ENCODE measurements at regions not wholly inside any gene's neighbourhood (a gene's known extent, or its start where the extent isn't known, plus 50 kb on each side); places are given as distances from the start of the nearest gene placed in this dataset.
A peak's percentile ranks its signal among the peaks of the same experiment; 100 is the strongest.

DNA sequence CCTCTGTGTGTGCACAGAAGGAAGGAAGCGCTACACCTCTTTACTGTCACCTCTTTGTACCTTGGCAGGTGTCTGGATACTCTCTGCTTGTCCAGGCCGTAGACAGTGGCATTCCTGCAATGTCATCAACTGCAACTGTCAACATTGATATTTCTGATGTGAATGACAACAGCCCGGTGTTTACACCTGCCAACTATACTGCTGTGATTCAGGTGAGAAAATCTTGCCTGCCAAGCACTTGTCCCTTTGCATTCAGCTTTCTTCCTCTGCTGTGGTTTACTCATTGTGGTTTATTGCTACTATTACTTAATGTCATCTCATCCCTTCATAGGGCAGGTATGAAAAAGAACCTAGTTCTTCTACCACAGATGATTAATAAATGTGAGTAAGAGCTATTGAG lies 131.9 kb upstream of the MTNR1B start:
- DNase-seq (ENCODE audit: low spot score) = no peak

- DNase-seq (ENCODE audit: low spot score) = peak; percentile 42
Observed at GRCh38 chr11:92838759-92839310, 130.6 kb upstream of the MTNR1B start.

DNA sequence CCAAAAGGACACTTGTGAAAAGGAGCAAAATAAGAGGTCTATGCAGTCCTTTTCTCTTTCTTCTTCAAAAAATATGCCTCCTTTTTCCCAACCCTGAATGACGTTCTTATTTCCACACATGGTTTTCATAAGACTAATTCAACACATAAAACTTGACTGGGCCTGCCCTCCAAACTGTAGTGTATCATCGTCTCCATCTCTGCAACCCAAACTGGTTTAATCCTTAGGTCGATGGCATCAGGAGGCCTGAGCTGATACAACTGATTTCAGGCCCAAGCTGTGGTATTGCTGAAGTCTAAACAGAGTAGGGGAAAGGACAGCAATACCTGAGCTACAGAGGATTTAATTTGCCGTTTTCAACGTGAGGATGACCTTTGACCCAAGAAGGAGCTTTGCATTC lies 130.0 kb upstream of the MTNR1B start:
- DNase-seq (ENCODE audit: low spot score) = no peak

GRCh38 chr11:92841719-92842118 lies 127.7 kb upstream of the MTNR1B start:
- no peak for DNase-seq (ENCODE audit: low spot score)

DNA sequence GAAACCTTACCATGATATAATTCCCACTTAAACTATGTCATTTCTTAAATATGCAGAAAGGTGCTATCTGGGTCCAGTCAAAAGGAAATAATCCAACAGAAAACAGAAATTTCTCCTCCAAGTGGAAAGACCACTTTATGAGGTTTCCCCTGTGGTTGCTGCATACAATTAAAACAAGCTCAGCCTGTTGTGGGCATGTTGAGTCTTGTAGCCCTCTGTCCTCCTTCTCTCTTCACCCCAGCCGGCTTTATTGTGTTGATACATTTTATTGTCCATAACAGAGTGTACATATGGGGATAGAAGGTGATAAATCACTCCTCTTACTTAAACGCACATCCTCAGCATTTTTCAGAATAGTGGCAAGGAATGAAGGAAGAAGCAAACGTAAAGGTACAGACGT lies 126.0 kb upstream of the MTNR1B start:
- no peak for DNase-seq (ENCODE audit: low spot score)

DNA sequence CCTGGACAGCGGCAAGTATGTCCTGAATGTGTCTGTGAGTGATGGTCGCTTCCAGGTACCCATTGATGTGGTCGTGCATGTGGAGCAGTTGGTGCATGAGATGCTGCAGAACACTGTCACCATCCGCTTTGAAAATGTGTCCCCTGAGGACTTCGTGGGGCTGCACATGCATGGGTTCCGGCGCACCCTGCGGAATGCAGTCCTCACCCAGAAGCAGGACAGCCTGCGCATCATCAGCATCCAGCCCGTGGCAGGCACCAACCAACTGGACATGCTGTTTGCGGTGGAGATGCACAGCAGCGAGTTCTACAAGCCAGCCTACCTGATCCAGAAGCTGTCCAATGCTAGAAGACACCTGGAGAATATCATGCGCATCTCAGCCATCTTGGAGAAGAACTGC lies 125.3 kb upstream of the MTNR1B start:
- DNase-seq (ENCODE audit: low spot score) = no peak

DNA sequence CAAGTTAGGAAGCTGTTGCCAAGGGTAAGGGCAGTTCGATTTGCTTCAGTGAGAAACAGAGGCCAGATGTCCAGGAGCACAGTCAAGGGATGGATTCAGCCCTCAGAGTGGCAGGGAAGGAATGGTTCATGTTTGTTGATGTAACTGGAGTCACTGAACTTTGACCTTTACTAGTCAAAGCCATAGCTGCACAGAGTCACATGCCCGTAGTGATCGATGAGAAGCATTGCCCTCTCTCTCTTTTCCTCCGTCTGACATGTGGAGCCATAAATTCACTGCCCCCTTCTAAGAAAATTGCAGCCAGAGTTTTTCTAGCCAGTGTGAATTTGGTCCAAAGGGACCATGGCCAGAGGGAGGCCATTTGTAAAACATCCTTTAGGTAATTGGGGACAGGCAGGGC lies 124.1 kb upstream of the MTNR1B start:
- DNase-seq (ENCODE audit: low spot score) = no peak

DNA sequence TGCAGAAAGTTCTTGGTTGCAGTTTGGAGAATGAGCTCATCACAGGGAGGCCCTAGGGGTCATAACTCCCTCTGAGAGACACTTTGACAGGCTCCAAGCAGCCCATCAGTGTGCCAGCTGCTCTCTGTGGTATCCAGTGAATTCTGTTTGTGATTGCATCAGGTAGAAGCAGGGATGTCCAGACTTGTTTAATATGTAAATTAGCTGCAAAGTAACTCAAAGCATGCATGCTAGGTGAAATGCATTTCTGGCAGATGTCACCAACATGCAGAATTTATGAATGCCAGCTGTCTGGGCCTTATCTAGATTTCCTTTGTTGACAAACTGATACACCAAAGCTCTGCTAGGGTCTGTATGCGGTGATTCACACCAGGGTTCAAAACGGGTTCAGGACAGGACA lies 123.6 kb upstream of the MTNR1B start:
- DNase-seq (ENCODE audit: low spot score) = no peak

DNA sequence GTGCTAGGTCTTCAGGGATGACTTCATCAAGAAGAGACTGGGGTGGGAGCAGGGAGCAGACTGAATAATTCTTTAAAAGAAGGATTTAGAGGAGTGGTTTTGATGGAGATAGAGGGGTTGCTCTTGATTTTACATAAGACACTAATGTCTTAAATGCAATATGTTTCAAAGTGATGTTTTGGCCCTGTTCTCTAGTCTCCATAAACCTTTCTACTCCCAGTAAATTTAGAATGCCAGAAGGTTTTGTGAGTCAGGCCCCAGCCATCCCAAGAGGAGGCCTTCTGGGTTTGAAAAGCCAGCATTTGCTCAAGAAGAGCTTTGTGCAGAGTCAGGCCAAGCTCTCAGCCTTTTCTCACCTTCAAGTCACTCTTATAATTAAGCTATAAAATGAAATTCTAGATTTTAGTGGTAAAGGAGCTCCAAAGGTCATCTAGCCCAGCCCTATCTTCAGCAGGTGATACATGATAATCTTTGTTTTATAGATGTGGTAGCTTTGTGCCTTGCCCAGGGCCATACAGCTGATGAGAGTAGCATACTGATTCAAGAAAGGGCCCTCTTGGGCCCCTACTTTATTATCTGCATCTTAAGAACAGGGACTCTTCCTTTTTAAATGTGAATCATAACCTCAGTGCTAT lies 122.8 kb upstream of the MTNR1B start:
- DNase-seq (ENCODE audit: low spot score) = no peak

DNA sequence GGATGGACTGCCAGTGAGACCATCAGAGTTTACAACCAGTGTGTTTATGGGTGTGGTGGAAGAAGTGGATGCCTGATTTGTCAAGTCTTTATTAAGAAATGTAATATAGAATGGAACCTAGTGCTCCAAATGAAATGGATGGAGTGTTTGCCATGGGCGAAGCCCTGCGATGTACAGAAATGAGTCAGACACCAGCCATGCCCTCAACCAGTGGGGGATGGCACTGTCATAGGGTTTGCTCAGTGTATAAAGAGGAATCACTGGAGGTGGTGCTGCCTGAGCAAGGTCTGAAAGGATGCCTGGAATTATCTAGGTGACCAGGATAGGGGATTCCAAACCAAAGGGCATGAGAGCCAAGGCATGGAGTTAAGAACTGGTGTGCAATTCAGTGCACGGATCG lies 120.9 kb upstream of the MTNR1B start:
- DNase-seq (ENCODE audit: low spot score) = no peak

GRCh38 chr11:92850296-92850826 lies 119.1 kb upstream of the MTNR1B start:
- DNase-seq (ENCODE audit: low spot score) = no peak

DNA sequence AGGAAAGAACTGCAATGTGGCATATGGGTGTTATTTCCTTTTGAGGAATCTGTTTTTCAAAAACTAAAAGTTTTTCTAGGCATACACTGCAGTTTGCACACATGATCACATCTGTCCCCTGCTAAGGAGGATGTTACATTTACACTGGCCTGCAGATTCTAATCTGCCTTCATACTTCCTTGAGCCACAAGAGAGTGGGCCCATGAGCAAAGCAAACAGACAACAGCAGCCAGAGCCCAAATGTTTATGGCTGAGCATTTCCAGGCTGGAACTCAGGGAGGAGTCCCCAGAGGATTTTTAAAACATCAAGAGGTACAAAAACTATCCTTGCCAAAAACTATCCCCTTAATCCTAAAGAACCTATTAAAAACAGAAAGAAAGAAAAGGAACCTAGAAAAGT lies 117.2 kb upstream of the MTNR1B start:
- no peak for DNase-seq (ENCODE audit: low spot score)

- DNase-seq (ENCODE audit: low spot score) = no peak
Observed at GRCh38 chr11:92852946-92853345, 116.5 kb upstream of the MTNR1B start.

GRCh38 chr11:92854162-92854561 lies 115.3 kb upstream of the MTNR1B start:
- no peak for DNase-seq (ENCODE audit: low spot score)

DNA sequence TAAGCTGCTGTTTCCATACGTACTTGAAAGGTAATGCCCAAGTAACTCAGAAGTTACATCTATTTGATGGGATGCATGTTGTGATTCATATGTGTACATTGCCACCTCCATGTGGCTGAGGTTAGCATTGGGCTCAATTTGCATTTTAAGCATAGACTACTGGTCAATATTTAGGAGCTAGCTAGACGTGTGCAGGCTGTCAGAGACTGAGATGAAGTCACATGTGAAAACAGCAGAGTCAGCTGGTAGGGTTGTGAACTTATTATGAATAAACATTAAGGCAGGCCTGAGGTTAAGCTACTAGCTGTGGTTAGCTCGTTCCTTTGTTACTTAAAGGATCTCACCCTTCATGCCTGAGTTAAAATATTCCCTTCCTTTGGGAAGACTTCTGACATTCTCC lies 114.5 kb upstream of the MTNR1B start:
- no peak for DNase-seq (ENCODE audit: low spot score)

GRCh38 chr11:92855607-92856405 lies 113.6 kb upstream of the MTNR1B start:
- DNase-seq (ENCODE audit: low spot score) = no peak

DNA sequence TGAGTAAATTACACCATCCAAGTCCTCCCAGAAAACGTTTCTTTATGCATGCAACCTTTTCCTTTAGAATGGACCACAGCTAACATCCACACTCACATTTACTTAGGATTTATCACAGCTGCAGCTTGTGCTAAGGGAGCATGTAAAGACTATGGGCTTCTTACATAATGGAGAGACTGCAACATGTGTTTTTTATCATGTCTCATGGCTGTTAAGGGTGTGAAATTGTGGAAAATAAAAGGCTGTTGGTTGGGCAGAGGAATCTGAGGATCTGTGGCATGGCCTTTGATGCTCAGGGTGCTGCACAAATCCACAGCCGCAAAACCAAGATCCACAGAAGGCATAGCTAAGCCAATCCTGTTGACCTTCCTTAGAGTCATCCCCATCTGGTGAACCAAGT lies 112.0 kb upstream of the MTNR1B start:
- no peak for DNase-seq (ENCODE audit: low spot score)

GRCh38 chr11:92859156-92859690 lies 110.2 kb upstream of the MTNR1B start:
- no peak for DNase-seq (ENCODE audit: low spot score)

- DNase-seq (ENCODE audit: low spot score) = no peak
Observed at GRCh38 chr11:92861634-92862033, 107.8 kb upstream of the MTNR1B start.

DNA sequence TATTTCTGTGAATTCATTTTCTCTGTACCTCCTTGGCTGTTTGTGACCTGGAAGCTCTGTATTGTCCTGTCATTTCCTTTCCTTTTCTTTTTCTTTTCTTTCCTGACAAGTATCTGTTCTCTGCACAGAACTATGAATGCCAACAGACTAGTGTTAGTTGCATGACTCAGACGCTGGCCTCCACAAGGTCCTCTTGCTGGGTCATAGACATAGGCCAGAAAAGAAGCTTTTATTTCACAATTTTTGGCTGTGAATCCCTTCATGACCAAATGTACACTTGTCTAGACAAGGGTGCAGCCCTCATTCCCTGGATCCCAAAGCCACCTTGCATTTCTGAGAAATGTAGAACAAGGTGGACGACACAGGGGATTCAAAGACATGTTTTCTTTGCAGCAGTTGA lies 104.1 kb upstream of the MTNR1B start:
- DNase-seq (ENCODE audit: low spot score) = no peak

DNA sequence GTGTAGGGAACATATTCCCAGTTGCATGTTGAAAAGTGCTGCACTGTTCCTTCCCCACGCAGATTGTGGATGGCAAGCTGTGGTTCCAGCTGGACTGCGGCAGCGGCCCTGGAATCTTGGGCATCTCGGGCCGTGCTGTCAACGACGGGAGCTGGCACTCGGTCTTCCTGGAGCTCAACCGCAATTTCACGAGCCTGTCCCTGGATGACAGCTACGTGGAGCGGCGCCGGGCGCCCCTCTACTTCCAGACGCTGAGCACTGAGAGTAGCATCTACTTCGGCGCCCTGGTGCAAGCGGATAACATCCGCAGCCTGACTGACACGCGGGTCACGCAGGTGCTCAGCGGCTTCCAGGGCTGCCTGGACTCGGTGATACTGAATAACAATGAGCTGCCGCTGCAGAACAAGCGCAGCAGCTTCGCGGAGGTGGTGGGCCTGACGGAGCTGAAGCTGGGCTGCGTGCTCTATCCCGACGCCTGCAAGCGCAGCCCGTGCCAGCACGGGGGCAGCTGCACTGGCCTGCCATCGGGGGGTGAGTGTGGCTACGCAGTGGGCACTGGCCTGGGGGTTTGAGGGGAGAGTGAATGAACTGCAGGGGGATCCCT lies 102.7 kb upstream of the MTNR1B start:
- peak; percentile 11 for DNase-seq (ENCODE audit: low spot score)

GRCh38 chr11:92867913-92868619 lies 101.4 kb upstream of the MTNR1B start:
- no peak for DNase-seq (ENCODE audit: low spot score)
